MV-4-11 (cell line): ENCODE measurements at regions not wholly inside any gene's neighbourhood (a gene's known extent, or its start where the extent isn't known, plus 50 kb on each side); places are given as distances from the start of the nearest gene placed in this dataset.

Source experiments
- DNase-seq: peaks from one replicate; lab custom pipeline; 2025; lab: John Stamatoyannopoulos, UW

DNA sequence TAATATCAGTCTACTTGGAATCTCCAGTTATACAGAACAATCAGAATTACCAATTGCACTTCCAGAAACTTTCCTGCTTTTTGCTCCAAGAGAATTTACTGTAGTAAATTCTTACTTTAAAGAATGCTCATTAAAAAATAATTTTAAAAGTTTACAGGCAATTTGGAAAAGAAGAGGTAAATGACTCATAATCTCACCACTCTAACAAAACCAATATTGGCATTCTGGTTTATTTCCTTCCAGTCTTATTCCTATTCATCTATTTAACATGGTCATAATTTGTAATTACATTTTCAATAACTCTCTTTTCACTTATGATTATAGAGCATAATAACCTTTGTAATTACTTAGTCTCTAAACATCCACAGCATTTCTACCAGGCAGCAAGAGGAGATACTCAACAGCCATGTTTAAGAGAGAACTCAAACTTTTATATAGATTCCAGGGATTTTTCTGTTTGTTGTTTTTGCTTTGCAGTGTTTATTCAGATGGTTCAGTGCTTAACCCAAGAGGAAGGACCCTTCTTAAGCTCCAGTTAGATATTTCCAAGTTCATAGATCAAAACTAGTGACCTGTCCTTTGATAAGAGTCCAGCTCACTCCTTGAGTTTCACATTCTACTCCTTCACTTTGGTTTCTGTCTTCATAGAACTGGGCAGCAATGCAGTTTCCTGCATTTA is 464.7 kb downstream of the TXNL1 start:
- DNase-seq, result no peak

DNA sequence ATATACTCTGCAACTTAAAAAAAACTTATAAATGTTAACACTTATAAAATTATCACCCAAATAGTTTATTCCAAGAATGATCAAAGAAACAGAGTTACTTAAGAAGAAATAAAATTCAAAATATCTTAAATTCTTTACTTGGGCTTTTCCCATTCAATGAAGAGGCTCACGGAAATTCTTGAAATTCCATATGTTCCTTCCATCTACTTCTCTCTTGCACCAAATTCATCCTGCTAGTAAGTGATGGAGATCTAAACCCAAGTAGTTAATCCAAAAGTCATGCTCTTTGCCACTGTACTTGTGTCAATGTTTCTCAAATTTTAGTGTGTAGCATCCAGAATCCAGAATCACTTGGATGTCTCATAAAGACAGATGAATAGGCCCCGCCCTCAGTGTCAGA is 465.9 kb downstream of the TXNL1 start:
- DNase-seq, result no peak

GRCh38 chr18:56171848-56172247 is 466.5 kb downstream of the TXNL1 start:
- no peak for DNase-seq

GRCh38 chr18:56168049-56168781 is 470.2 kb downstream of the TXNL1 start:
- peak; percentile 20 for DNase-seq

GRCh38 chr18:56167366-56167765 is 471.0 kb downstream of the TXNL1 start:
- peak; percentile 11 for DNase-seq

GRCh38 chr18:56166914-56167313 is 471.5 kb downstream of the TXNL1 start:
- no peak for DNase-seq

- peak; percentile 24 for DNase-seq
These were observed 472.6 kb downstream of the TXNL1 start for GRCh38 chr18:56165601-56166355.

GRCh38 chr18:56162311-56163265 is 475.8 kb downstream of the TXNL1 start:
- DNase-seq, result peak; percentile 93

GRCh38 chr18:56161566-56162260 is 476.7 kb downstream of the TXNL1 start:
- DNase-seq, result no peak

DNA sequence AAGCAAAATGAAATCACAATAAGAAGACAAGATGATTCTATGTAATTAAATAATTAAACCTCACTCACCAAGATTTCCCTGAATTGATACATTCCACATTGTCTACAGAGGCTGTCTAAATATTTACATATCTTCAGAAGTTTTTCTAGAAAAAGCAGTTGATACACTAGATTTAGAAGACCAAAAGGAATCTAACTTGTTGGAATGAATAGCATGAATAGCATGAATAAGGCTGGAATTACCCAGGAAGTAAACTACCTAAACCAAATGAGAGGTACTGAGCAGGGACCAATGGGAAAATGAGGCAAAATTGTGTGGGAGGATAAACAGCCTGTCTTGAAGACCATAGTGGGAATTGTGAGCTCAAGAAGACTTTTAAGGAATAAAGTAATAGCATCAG is 479.7 kb downstream of the TXNL1 start:
- DNase-seq, result no peak

- no peak for DNase-seq
These were observed 480.9 kb downstream of the TXNL1 start for GRCh38 chr18:56157541-56157940.

- no peak for DNase-seq
These were observed 485.7 kb downstream of the TXNL1 start for GRCh38 chr18:56152551-56153310.

GRCh38 chr18:56148373-56148772 is 490.0 kb downstream of the TXNL1 start:
- DNase-seq, result peak; percentile 20

DNA sequence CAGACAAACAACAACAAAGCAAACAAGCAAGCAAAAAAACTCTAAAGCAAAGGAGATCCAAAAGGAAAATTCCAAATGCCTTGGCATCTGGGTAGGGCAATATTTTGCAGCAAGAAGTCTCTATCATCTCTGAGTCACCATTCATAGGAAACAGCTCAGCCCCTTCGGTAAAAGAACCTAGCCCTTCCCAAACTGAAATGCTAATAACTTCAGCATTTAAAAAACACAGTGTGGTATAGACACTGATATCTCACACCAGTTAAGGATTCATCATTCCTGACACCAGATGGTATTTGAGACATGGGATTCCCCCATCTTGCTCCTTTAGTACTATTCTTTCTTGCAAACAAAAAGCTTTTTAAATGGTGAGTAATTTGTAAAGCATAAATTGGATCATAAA is 491.8 kb downstream of the TXNL1 start:
- DNase-seq, result no peak

GRCh38 chr18:56142001-56142400 is 496.4 kb downstream of the TXNL1 start:
- no peak for DNase-seq

DNA sequence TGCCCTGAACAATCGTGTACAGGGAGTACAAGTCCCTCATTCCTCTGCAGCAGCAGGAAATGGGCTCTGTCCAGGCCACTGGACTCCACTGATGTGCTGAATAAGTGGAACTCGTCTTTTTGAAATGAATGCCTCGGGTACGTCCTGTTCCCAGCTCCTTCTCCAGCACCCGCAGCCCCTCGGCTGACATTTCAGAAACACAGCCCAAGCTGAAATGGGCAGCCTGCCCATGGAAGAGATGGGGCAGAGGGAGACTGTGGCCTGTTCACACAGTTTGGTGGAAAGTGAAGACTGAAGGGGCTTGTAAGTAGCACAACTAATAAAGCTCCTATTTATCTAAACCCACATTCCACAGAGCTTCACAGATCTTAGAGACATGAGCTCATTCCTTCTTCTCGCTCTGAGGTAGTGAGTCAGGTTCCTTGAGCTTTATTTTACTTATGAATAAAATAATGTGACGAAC is 498.6 kb downstream of the TXNL1 start:
- DNase-seq, result no peak

- no peak for DNase-seq
These were observed 499.0 kb downstream of the TXNL1 start for GRCh38 chr18:56139372-56139771.

DNA sequence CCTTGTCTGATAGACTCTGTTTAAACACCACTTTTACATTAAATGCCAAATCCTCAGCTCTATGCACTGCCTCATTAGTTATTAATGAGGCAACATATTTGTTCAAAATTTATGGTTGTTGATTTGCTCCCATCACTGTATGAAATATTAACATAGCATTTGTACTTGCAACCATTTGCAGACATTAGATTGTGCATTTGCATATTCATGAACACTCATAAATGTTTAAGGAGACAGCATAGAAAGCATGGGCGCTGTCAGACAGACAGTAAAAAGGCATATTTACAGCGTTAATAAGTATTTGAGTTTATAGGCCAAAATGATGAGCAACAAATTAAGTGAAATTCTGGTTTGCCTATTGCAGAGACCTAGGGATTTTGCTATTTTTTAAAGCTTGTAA is 502.3 kb downstream of the TXNL1 start:
- DNase-seq, result no peak

- peak; percentile 70 for DNase-seq
These were observed 507.9 kb downstream of the TXNL1 start for GRCh38 chr18:56130481-56130880.

- DNase-seq, result no peak
These were observed 510.1 kb downstream of the TXNL1 start for GRCh38 chr18:56128153-56128791.
